ENCODE measurements at regions not wholly inside any gene's neighbourhood (a gene's known extent, or its start where the extent isn't known, plus 50 kb on each side); places are given as distances from the start of the nearest gene placed in this dataset.

- ChIA-PET POLR2A (no interaction called here), CTCF (no interaction called here)
- TF ChIP-seq FOXM1 (IDR thresholded peaks at IDR 0.05; ENCODE audit: borderline replicate concordance) (no peak), SUZ12 (IDR thresholded peaks at IDR 0.05) (no peak), ARNT (IDR thresholded peaks at IDR 0.05) (no peak), PKNOX1 (IDR thresholded peaks at IDR 0.05) (no peak), TARDBP (IDR thresholded peaks at IDR 0.05) (no peak), NFRKB (IDR thresholded peaks at IDR 0.05) (no peak), SP1 (IDR thresholded peaks at IDR 0.05) (no peak), CTBP1 (IDR thresholded peaks at IDR 0.05; ENCODE audit: borderline replicate concordance) (no peak), HDGF (IDR thresholded peaks at IDR 0.05; ENCODE audit: borderline replicate concordance) (no peak), BHLHE40 (IDR thresholded peaks at IDR 0.05; ENCODE audit: borderline replicate concordance) (no peak), LEF1 (IDR thresholded peaks at IDR 0.05; ENCODE audit: borderline replicate concordance) (no peak), FOXA1 (IDR thresholded peaks at IDR 0.05) (no peak), ELF4 (IDR thresholded peaks at IDR 0.05) (no peak), L3MBTL2 (conservative IDR thresholded peaks at IDR 0.05) (no peak), FOXK2 (IDR thresholded peaks at IDR 0.05) (no peak), ZNF384 (IDR thresholded peaks at IDR 0.05) (no peak)
- DNase-seq (ENCODE audit: extremely low spot score), result no peak
Observed at GRCh38 chr2:18066894-18067293, 188.4 kb downstream of the KCNS3 start.

GRCh38 chr2:18066066-18066465 lies 187.6 kb downstream of the KCNS3 start:
- CTCF ChIA-PET, result no interaction called here
- POLR2A ChIA-PET, result no interaction called here
- no peak for DNase-seq (ENCODE audit: extremely low spot score)
- no peak for TF ChIP-seq HDGF (IDR thresholded peaks at IDR 0.05; ENCODE audit: borderline replicate concordance)
- no peak for TF ChIP-seq BHLHE40 (IDR thresholded peaks at IDR 0.05; ENCODE audit: borderline replicate concordance)
- TF ChIP-seq PKNOX1 (IDR thresholded peaks at IDR 0.05), result no peak
- no peak for TF ChIP-seq FOXK2 (IDR thresholded peaks at IDR 0.05)

- ChIA-PET POLR2A (no interaction called here), CTCF (no interaction called here)
Observed at GRCh38 chr2:18065249-18065648, 186.8 kb downstream of the KCNS3 start.

GRCh38 chr2:18063826-18064470 lies 185.5 kb downstream of the KCNS3 start:
- DNase-seq (ENCODE audit: extremely low spot score), result no peak
- ChIA-PET CTCF (no interaction called here), POLR2A (no interaction called here)
- TF ChIP-seq HDGF (IDR thresholded peaks at IDR 0.05; ENCODE audit: borderline replicate concordance) (no peak), FOXM1 (IDR thresholded peaks at IDR 0.05; ENCODE audit: borderline replicate concordance) (no peak), CTBP1 (IDR thresholded peaks at IDR 0.05; ENCODE audit: borderline replicate concordance) (no peak), SP1 (IDR thresholded peaks at IDR 0.05) (no peak), BHLHE40 (IDR thresholded peaks at IDR 0.05; ENCODE audit: borderline replicate concordance) (no peak), FOXK2 (IDR thresholded peaks at IDR 0.05) (no peak), SUZ12 (IDR thresholded peaks at IDR 0.05) (no peak), NFRKB (IDR thresholded peaks at IDR 0.05) (no peak), L3MBTL2 (conservative IDR thresholded peaks at IDR 0.05) (no peak), LEF1 (IDR thresholded peaks at IDR 0.05; ENCODE audit: borderline replicate concordance) (no peak), TARDBP (IDR thresholded peaks at IDR 0.05) (no peak), PKNOX1 (IDR thresholded peaks at IDR 0.05) (no peak), FOXA1 (IDR thresholded peaks at IDR 0.05) (no peak)

More at GRCh38 chr2:18065249-18065648, 186.8 kb downstream of the KCNS3 start:
- TF ChIP-seq TARDBP (IDR thresholded peaks at IDR 0.05), result no peak
- TF ChIP-seq ARNT (IDR thresholded peaks at IDR 0.05), result no peak
- TF ChIP-seq LEF1 (IDR thresholded peaks at IDR 0.05; ENCODE audit: borderline replicate concordance), result no peak
- TF ChIP-seq FOXK2 (IDR thresholded peaks at IDR 0.05), result no peak
- TF ChIP-seq FOXM1 (IDR thresholded peaks at IDR 0.05; ENCODE audit: borderline replicate concordance), result no peak
- no peak for TF ChIP-seq L3MBTL2 (conservative IDR thresholded peaks at IDR 0.05)
- no peak for TF ChIP-seq ELF4 (IDR thresholded peaks at IDR 0.05)
- TF ChIP-seq ZNF384 (IDR thresholded peaks at IDR 0.05), result no peak
- TF ChIP-seq PKNOX1 (IDR thresholded peaks at IDR 0.05), result no peak
- TF ChIP-seq SUZ12 (IDR thresholded peaks at IDR 0.05), result no peak
- TF ChIP-seq NFRKB (IDR thresholded peaks at IDR 0.05), result no peak
- TF ChIP-seq FOXA1 (IDR thresholded peaks at IDR 0.05), result no peak
- no peak for TF ChIP-seq HDGF (IDR thresholded peaks at IDR 0.05; ENCODE audit: borderline replicate concordance)
- TF ChIP-seq BHLHE40 (IDR thresholded peaks at IDR 0.05; ENCODE audit: borderline replicate concordance), result no peak
- no peak for TF ChIP-seq SP1 (IDR thresholded peaks at IDR 0.05)
- DNase-seq (ENCODE audit: extremely low spot score), result no peak

GRCh38 chr2:18062892-18063291 lies 184.4 kb downstream of the KCNS3 start:
- TF ChIP-seq L3MBTL2 (conservative IDR thresholded peaks at IDR 0.05) (no peak), FOXM1 (IDR thresholded peaks at IDR 0.05; ENCODE audit: borderline replicate concordance) (no peak), BHLHE40 (IDR thresholded peaks at IDR 0.05; ENCODE audit: borderline replicate concordance) (no peak), SP1 (IDR thresholded peaks at IDR 0.05) (no peak), PKNOX1 (IDR thresholded peaks at IDR 0.05) (no peak), ARNT (IDR thresholded peaks at IDR 0.05) (no peak), NFRKB (IDR thresholded peaks at IDR 0.05) (no peak), SUZ12 (IDR thresholded peaks at IDR 0.05) (no peak), FOXK2 (IDR thresholded peaks at IDR 0.05) (no peak), ELF4 (IDR thresholded peaks at IDR 0.05) (no peak), ZNF384 (IDR thresholded peaks at IDR 0.05) (no peak), HDGF (IDR thresholded peaks at IDR 0.05; ENCODE audit: borderline replicate concordance) (no peak), FOXA1 (IDR thresholded peaks at IDR 0.05) (no peak), TARDBP (IDR thresholded peaks at IDR 0.05) (no peak), CTBP1 (IDR thresholded peaks at IDR 0.05; ENCODE audit: borderline replicate concordance) (no peak), LEF1 (IDR thresholded peaks at IDR 0.05; ENCODE audit: borderline replicate concordance) (no peak)
- ChIA-PET POLR2A (no interaction called here), CTCF (no interaction called here)
- no peak for DNase-seq (ENCODE audit: extremely low spot score)
